ENCODE measurements at regions not wholly inside any gene's neighbourhood (a gene's known extent, or its start where the extent isn't known, plus 50 kb on each side); places are given as distances from the start of the nearest gene placed in this dataset.

DNA sequence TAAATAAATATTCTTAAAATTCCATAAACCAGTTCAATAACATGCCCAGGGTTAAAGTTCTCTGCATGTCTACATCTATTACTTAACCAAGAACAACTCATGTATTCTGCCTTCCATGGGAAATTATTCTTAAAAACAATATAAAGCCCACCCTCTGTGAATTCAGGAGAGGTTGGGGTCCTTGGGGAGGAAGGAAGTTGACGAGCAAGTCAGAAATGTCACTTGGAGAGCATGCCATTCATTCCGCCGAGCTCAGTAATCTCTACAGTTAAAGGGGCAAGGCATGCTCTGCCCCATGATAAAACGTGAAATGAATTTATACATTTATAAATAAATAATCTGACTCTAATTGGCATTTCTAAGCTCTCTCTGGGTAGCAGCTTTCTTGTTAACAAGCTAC, 405.1 kb downstream of the TOX3 start:
- RAD21 ChIA-PET (ENCODE audit: low non-redundant PET in 1 of 2, low total read pairs in 2 of 2, uncharacterized antibody in 2 of 2, unreplicated experiment in 2 of 2): no interaction called here
- intact Hi-C loops (cut with micrococcal nuclease): no loop called here
- TF ChIP-seq SIN3A (IDR thresholded peaks at IDR 0.05; ENCODE audit: low read depth) (no peak), RAD21 (IDR thresholded peaks at IDR 0.05; ENCODE audit: low read depth) (no peak), EGR1 (IDR thresholded peaks at IDR 0.05; ENCODE audit: low read depth) (no peak), CBX3 (IDR thresholded peaks at IDR 0.05; ENCODE audit: low read depth) (no peak), EZH2 (IDR thresholded peaks at IDR 0.05) (no peak), CEBPB (IDR thresholded peaks at IDR 0.05; ENCODE audit: low read depth) (no peak), POLR2AphosphoS5 (IDR thresholded peaks at IDR 0.05; ENCODE audit: low read depth, low read length) (no peak), FOSL1 (IDR thresholded peaks at IDR 0.05; ENCODE audit: low read depth) (no peak), TCF7L2 (IDR thresholded peaks at IDR 0.05; ENCODE audit: borderline replicate concordance, extremely low read depth, insufficient read depth, insufficient read length) (no peak), ELF1 (IDR thresholded peaks at IDR 0.05; ENCODE audit: borderline replicate concordance, low read depth) (no peak), SP1 (IDR thresholded peaks at IDR 0.05; ENCODE audit: low read depth) (no peak), ZNF274 (IDR thresholded peaks at IDR 0.05; ENCODE audit: low read depth, low read length) (no peak), YY1 (IDR thresholded peaks at IDR 0.05; ENCODE audit: extremely low read depth, insufficient replicate concordance, low read depth, low read length) (no peak), EZH2phosphoT487 (IDR thresholded peaks at IDR 0.05; ENCODE audit: borderline replicate concordance) (no peak)
- TF ChIP-seq, protein P1, sequence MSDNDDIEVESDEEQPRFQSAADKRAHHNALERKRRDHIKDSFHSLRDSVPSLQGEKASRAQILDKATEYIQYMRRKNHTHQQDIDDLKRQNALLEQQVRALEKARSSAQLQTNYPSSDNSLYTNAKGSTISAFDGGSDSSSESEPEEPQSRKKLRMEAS (IDR thresholded peaks at IDR 0.05): no peak
- TF ChIP-seq, protein P2, sequence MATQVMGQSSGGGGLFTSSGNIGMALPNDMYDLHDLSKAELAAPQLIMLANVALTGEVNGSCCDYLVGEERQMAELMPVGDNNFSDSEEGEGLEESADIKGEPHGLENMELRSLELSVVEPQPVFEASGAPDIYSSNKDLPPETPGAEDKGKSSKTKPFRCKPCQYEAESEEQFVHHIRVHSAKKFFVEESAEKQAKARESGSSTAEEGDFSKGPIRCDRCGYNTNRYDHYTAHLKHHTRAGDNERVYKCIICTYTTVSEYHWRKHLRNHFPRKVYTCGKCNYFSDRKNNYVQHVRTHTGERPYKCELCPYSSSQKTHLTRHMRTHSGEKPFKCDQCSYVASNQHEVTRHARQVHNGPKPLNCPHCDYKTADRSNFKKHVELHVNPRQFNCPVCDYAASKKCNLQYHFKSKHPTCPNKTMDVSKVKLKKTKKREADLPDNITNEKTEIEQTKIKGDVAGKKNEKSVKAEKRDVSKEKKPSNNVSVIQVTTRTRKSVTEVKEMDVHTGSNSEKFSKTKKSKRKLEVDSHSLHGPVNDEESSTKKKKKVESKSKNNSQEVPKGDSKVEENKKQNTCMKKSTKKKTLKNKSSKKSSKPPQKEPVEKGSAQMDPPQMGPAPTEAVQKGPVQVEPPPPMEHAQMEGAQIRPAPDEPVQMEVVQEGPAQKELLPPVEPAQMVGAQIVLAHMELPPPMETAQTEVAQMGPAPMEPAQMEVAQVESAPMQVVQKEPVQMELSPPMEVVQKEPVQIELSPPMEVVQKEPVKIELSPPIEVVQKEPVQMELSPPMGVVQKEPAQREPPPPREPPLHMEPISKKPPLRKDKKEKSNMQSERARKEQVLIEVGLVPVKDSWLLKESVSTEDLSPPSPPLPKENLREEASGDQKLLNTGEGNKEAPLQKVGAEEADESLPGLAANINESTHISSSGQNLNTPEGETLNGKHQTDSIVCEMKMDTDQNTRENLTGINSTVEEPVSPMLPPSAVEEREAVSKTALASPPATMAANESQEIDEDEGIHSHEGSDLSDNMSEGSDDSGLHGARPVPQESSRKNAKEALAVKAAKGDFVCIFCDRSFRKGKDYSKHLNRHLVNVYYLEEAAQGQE (IDR thresholded peaks at IDR 0.05; ENCODE audit: low read depth): no peak
- no peaks in the 10 kb centered on the region for H3K27me3 ChIP-seq (ENCODE audit: insufficient read depth, low read length)
- H2AFZ ChIP-seq (ENCODE audit: low read depth, low read length, poor library complexity, severe bottlenecking): no peak overlapping the region
- no peaks in the 10 kb centered on the region for H3K36me3 ChIP-seq (ENCODE audit: control insufficient read depth in 1 of 2, insufficient read depth in 2 of 2, low read length in 2 of 2)
- H3K9me3 ChIP-seq (ENCODE audit: control insufficient read depth in 1 of 2, insufficient read depth in 1 of 2, low read depth in 1 of 2, low read length in 2 of 2): peaks cover 12 to 19% of the 10 kb centered on the region in 2 experiments; a peak in 2 of 4 replicates
- no peaks in the 10 kb centered on the region for H3K79me2 ChIP-seq (ENCODE audit: insufficient read depth, low read length)
- POLR2A ChIA-PET: no interaction called here
- H4K20me1 ChIP-seq (ENCODE audit: insufficient read depth): no peaks in the 10 kb centered on the region
- no peak overlapping the region for H3K4me3 ChIP-seq (replicated peaks in 1 of 2; ENCODE audit: low read depth in 1 of 2, low read length in 2 of 2)
- H3K27ac ChIP-seq (ENCODE audit: low read depth, low read length): no peak overlapping the region
- no TSS peak for BruUV-seq (replicated peaks)
- H3K9ac ChIP-seq (ENCODE audit: low read length): no peak overlapping the region
- ATAC-seq (no peak), DNase-seq (ENCODE audit: low read depth, low spot score) (no peak)
- H3K4me1 ChIP-seq (ENCODE audit: control insufficient read depth in 1 of 2, insufficient read depth in 2 of 2, low read length in 2 of 2): no peaks in the 10 kb centered on the region
- H3K9me2 ChIP-seq (ENCODE audit: insufficient read depth): no peaks in the 10 kb centered on the region
- H3K4me2 ChIP-seq (ENCODE audit: low read length): no peak overlapping the region
- CTCF ChIA-PET: no interaction called here
